ENCODE measurements at regions not wholly inside any gene's neighbourhood (a gene's known extent, or its start where the extent isn't known, plus 50 kb on each side); places are given as distances from the start of the nearest gene placed in this dataset.

DNA sequence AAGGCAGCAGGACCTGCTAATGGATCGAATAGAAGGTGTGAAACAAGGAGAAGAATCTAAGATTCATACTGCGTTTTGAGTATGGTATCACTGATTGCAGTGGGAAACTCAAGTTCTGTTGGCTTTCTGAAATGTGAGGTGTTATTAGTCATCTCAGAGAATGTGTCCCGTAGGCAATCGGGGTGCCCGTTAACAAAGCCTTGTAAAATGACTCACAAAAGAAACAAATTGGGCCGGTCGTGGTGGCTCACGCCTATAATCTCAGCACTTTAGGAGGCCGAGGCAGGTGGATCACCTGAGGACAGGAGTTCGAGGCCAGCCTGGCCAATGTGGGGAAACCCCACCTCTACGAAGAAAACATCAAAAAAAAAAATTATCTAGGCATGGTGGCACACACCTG is 118.2 kb upstream of the C7orf33 start:
- Histone ChIP-seq H3K4me3 (no peak overlapping the region), H3K36me3 (no peaks in the 10 kb centered on the region), H3K9me3 (no peaks in the 10 kb centered on the region), H3K27me3 (no peaks in the 10 kb centered on the region)
- DNase-seq: no peak

DNA sequence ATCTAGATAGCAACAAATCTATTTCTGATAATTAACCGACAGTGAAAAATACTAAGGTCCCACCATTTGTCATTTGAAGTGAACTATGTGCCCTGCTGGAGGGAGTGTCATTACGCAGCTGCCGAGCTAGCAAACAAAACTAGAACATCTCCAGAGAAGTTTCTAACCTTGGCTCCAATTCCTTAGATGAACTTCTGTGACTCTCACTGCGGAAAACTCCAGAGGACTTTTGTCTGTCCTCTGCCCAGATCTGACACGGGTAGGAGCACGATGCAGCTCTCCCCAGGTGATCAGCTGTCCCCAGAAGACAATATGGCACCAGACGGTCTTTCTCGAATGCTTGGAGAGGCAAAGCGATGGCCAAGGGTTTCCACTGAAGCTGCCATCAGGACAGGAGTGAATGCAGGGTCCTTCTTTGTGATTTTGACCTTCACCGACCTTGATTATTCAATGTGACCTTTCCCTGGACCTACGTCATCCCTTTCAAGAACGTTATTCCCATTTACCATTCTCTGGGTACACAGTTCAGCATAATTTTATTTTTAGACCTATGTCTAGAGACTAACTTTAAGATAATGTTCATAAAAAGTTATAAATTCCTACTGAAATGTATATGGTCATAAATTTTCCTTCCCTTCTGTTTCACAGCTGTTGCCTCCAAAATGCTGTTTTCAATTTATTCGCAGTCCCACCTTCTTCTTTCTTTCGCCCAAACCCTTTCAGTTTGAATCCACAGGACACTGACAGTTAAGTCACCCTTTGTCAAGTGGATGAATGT is 116.7 kb upstream of the C7orf33 start:
- no peaks in the 10 kb centered on the region for H3K27me3 ChIP-seq
- DNase-seq: no peak
- no peaks in the 10 kb centered on the region for H3K36me3 ChIP-seq
- H3K9me3 ChIP-seq: no peaks in the 10 kb centered on the region
- H3K4me3 ChIP-seq: no peak overlapping the region

DNA sequence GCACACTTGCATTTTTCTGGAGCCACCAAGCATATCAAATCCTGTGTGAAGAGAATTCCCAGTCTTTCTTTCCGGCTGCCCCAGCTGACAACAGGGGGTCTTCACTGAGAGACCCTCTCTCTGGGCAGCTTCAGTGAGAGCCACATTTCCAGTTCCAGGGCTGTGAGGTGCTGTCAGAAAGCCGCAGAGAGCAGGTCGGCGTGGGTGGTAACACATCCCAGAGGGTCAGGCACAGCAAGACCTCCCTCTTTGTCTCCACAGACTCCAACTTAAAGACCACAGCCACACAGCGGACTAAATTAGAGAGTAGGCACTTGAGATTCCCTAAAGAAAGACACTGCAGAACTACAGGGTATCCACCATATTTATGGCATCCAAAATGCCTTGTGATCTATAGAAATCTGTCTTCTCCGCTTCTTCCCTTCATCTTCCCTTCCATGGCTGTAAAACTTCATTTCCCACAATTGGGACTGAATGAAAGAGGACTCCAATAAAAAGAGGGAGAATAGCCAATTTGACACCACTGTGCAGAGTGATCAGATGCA is 116.0 kb upstream of the C7orf33 start:
- no peaks in the 10 kb centered on the region for H3K9me3 ChIP-seq
- no peaks in the 10 kb centered on the region for H3K36me3 ChIP-seq
- H3K27me3 ChIP-seq: no peaks in the 10 kb centered on the region
- no peak overlapping the region for H3K4me3 ChIP-seq
- DNase-seq: no peak

DNA sequence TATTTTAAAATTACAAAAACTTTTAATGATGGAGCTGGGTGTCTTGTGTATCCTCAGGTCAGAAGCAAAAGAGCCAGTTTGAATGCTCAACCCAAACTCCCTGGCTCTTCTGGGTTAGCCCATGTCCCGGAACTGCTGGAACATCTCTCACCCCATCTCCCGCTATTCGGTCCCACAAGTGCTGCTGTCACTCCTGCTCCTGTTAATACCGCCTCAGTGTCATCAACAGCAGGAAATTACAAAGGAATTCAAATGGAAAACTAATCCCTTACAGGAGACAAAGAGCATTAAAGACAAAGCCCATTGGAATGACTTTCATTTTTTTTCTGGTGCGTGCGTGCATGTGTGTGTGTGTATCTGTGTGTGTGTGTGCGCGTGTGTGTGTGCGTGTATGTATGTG is 112.0 kb upstream of the C7orf33 start:
- Histone ChIP-seq H3K27me3 (no peaks in the 10 kb centered on the region), H3K4me3 (no peak overlapping the region), H3K9me3 (no peaks in the 10 kb centered on the region), H3K36me3 (no peaks in the 10 kb centered on the region)
- no peak for DNase-seq

DNA sequence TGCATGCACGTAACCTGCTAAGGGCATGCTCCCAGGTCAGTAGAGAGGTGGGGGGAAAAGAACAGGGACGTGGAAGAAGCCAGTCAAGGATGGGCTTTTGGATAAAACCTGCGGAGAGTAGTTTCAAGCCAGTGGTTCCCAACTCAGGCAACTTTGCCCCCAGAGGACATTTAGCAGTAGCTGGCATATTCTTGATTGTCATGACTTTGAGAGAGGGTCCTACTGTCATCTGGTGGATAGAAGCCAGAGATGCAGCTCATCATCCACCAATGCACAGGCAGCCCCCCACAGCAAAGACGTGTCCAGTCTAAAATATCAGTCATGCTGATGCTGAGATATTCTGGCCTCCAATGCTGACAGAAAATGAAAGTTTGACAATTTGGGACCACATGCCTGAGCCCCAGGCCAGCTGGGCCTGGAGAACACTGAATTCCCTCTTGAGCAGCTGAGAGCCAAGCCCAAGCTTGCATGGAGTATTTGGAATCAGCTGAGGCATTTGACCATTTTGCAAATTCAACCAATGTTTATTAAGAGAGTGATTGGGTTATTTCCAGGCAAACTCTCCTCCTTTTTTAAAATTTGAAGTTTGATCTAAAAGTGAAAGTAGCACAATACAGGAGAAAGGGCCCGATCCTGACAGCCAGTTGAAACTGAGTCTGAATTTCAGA is 110.0 kb upstream of the C7orf33 start:
- Histone ChIP-seq H3K4me3 (no peak overlapping the region), H3K36me3 (no peaks in the 10 kb centered on the region), H3K9me3 (no peaks in the 10 kb centered on the region), H3K27me3 (no peaks in the 10 kb centered on the region)
- no peak for DNase-seq

DNA sequence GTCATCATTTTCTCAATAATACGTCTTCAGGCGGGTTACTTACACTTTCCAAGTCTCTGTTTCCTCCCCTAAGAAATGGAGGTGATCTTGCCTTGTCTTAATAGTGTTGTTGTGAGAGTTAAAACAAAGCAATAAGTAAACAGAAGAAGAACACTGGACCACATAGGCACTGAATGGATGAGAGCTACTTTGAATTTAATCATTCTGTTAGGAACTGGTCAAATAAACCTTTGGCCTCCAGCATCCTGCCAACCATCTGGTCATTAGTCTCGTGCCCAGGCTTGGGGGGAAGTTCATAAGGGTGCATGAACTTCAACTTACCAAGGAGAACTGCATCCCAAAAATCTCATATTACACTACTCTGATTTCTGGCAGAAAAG is 109.4 kb upstream of the C7orf33 start:
- H3K27me3 ChIP-seq: no peaks in the 10 kb centered on the region
- no peaks in the 10 kb centered on the region for H3K36me3 ChIP-seq
- H3K4me3 ChIP-seq: no peak overlapping the region
- no peak for DNase-seq
- no peaks in the 10 kb centered on the region for H3K9me3 ChIP-seq

DNA sequence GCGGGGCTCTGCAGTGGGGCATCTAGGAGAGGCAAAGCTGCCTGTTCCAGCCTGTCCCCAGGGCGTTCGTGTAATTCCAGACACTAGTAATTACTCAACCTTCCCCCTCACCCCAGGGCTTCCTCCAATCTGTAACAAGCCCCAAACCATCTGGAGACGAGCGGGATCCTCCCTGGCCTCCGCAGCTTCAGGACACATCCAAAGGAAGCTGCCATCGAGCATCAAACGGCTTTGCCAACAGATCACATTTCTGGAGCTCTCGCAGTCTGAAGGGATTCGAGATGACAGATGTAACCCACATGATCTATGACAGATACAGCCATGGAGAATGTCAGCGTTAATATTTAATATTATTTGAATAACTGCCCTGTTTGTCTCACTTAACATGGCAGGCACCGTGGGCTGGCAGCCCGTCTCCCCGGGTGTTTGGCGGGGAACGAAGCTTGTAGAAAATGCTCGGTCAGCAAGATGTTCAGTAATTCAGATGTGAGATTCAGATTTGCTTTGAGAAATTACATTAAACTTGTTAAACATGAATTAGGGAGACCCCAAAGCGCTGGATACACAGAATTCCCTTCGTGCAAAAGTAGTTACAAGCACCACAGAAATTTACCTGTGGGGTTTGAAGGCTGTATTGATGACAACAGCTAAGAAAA is 108.5 kb upstream of the C7orf33 start:
- Histone ChIP-seq H3K4me3 (no peak overlapping the region), H3K9me3 (no peaks in the 10 kb centered on the region), H3K27me3 (no peaks in the 10 kb centered on the region), H3K36me3 (no peaks in the 10 kb centered on the region)
- DNase-seq: no peak

DNA sequence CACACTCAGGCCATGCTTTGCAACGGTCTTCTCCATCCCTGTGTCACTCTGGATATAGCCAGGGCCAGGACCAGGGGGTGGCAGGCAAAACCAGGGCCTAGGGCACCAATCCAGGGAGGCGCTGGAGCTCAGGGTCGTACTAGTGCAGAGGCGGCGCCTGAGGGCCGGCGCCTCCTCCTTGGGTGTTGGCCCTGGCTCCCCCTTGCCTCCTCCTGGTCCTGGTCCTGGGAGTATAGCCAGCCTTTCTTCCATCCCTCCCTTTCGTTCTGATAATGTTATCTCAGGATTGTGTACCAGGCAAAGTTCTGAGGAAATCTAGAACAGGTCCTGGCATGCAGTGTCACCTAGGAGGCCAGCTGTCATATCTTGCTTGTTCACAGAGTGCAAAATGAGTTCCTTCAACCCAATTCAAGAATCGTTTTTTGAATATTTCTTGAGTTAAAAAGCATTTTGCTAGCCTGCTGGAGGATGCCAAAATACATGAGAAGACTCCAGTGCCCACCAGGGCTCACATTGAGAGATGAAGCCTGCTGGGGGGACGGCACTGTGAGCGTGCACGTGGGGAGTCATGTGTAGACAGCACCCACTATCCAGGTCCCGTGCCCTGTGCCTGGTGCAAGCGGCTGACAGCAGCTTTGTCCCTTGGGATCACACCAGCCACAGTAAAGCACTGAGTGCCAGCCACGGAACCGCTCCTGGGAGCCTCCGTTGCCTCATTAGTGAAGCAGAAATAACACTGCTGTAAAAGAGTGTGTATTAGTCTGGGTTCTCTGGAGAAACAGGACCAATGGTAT is 106.9 kb upstream of the C7orf33 start:
- DNase-seq: no peak
- H3K9me3 ChIP-seq: no peaks in the 10 kb centered on the region
- H3K27me3 ChIP-seq: no peaks in the 10 kb centered on the region
- H3K36me3 ChIP-seq: no peaks in the 10 kb centered on the region
- H3K4me3 ChIP-seq: no peak overlapping the region

DNA sequence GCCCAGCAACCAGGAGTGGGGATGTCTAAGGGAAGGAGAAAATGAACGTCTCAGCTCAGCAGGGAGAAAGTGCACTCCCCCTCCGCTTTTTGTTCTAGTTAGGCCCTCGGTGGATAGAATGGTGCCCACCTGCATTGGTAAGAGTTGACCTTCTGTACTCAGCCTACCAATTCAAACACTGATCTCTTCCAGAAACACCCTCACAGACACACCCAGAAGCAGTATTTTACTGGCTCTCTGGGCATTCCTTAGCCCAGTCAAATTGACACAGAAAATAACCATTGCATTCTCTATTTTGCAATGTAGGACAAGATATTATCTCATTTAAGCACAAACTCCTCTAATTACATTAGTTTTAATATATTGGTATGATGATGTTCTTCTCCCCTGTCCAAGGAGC is 106.1 kb upstream of the C7orf33 start:
- Histone ChIP-seq H3K9me3 (no peaks in the 10 kb centered on the region), H3K36me3 (no peaks in the 10 kb centered on the region), H3K27me3 (no peaks in the 10 kb centered on the region), H3K4me3 (no peak overlapping the region)
- no peak for DNase-seq

DNA sequence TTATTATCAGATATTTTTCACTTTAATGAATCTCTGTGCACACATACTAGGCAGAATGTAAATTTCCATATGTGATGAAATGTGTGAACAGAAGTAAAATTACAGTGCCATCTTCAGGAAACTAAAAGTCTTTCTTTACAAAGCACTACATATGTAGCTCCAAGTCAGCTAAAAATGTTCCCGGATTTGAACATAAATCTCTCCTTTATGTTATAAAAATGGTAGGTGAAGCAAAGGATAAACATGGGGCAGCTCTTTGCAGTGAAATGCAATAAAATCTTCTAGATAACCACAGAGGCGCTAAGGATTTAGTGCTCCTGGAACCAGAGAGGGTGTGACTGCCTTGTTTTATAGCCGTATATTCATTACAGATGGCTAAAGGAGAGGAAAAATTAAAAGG is 104.9 kb upstream of the C7orf33 start:
- DNase-seq: no peak
- H3K9me3 ChIP-seq: no peaks in the 10 kb centered on the region
- no peak overlapping the region for H3K4me3 ChIP-seq
- no peaks in the 10 kb centered on the region for H3K27me3 ChIP-seq
- no peaks in the 10 kb centered on the region for H3K36me3 ChIP-seq

DNA sequence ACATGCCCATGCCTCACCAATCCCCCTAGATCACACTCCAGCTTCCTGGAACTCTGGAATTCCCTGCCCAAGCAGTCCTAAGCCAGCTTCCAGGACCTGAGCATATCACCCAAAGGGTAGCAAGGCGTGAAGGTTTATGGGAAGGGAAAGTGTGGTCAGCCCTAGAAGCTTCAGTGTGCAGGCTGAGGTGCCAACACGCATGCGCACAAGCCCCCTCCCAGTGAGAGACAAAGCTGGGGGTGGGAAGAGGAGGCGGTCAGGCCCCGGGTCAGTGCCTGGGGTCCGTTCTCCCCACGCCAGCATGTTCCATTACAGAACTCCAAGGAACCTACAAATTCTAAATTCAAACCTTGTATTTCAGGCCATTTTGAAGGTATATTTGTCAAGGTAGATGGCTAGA is 103.6 kb upstream of the C7orf33 start:
- Histone ChIP-seq H3K4me3 (no peak overlapping the region), H3K27me3 (no peaks in the 10 kb centered on the region), H3K36me3 (no peaks in the 10 kb centered on the region), H3K9me3 (no peaks in the 10 kb centered on the region)
- DNase-seq: no peak

DNA sequence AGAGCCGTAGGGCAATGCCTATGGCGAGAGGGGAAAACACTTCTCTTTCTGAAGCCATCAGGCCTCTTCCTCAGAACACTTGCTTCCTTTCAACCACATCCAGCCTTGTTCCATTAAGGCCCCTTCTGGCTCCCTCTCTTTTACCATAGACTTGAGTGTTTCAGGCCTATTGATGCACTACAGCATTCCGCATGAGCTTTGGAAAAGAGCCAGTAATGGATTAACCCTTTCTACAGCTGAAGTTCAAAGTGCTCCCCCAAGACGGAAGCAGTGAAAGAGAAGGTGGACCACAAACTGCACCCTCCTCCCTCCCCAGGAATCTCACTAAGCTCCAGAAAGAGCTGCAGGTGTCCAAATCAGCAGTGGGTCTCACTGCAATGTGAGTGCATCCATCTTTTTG is 102.7 kb upstream of the C7orf33 start:
- DNase-seq: no peak
- Histone ChIP-seq H3K4me3 (no peak overlapping the region), H3K27me3 (no peaks in the 10 kb centered on the region), H3K36me3 (no peaks in the 10 kb centered on the region), H3K9me3 (no peaks in the 10 kb centered on the region)

DNA sequence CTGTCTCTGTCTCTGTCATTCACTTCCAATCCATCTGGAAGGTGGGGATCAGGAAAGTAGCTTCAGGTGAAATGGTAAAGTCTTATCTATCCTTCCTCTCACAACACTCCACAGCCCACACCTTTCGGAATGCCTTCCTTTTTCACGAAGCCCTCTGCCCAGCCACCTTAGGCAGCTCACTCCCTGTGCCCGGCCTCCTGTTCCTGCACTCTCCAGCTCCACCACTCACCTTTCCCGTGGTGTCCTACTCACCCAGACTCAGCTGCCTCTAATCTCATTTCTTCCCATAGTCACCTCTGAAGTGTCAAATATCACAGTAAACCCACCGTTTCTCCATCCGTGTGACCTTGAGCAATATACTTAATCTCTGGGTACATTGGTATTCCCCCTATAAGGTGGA is 100.9 kb upstream of the C7orf33 start:
- H3K36me3 ChIP-seq: no peaks in the 10 kb centered on the region
- DNase-seq: no peak
- no peaks in the 10 kb centered on the region for H3K27me3 ChIP-seq
- no peak overlapping the region for H3K4me3 ChIP-seq
- H3K9me3 ChIP-seq: no peaks in the 10 kb centered on the region

DNA sequence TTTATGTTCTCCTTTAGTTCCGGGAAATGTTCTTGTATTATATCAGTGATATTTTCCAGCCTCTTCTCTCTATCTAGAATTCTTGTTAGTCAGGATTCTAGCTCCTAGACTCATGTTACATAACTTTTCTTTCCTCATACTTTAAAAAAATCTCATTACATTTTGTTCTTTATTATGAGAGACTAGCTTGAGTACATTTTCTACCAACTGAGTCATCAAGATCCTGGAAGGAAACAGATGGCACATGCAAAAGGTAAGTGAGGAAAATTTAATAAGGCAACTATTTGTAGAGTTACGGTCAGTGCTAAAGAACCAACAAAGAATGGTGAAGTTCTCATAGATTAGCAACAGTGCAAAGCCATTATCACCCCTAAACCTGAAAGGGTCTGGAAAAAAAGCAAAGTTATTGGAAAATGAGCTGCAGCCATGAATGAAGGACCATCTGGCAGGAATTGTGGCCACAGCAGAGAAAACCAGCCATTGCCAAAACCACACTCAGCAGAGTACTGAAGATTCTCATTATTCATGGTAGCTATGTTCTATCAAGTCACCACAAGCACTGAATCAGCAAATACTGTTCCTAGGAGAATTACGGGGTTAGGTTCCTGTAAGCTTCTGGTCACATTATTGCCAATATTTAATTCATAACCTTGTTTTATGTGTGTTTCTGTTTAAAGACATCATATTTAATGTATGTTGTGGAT is 98.3 kb upstream of the C7orf33 start:
- Histone ChIP-seq H3K9me3 (no peaks in the 10 kb centered on the region), H3K27me3 (no peaks in the 10 kb centered on the region), H3K36me3 (no peaks in the 10 kb centered on the region), H3K4me3 (no peak overlapping the region)
- DNase-seq: no peak

DNA sequence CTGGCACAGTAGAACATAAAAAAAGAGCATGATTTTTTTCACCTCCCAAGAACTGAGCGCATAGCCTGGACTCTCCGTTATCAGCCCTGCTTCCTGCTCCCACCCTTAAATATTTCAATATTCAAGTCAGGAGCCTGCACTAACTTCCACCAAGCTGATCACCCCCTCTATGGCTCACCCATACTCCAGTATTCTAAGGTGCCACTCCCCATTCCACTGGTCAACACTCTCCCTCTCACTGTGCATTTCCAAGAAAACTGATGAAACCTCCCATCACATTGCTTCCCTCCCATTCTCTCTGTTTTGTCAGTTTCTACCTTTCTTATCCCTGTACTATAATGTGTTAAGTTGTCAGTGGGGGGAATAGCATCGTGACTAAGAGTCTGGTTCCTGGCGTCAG is 95.0 kb upstream of the C7orf33 start:
- no peak overlapping the region for H3K4me3 ChIP-seq
- no peaks in the 10 kb centered on the region for H3K27me3 ChIP-seq
- no peaks in the 10 kb centered on the region for H3K9me3 ChIP-seq
- H3K36me3 ChIP-seq: no peaks in the 10 kb centered on the region
- DNase-seq: no peak

DNA sequence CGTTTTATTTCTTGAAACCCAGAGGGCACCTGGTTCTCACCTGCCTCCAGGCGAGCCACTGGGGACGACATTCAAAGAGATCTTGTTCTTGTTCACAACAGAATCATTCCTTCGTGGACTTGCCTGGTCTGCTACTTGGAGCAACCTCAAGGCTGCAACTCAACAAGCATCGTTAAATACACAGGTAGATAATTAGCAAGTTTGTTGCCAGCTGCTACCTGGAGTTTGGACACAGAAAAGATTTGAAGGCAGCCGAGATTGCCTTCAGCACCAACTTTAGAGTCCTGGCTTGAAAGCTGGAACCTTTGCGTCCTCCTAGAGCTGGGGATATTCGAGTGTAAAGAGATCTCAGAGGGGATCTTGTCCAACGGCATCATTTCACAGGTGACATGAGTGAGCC is 89.6 kb upstream of the C7orf33 start:
- DNase-seq: no peak
- H3K4me3 ChIP-seq: no peak overlapping the region
- H3K9me3 ChIP-seq: no peaks in the 10 kb centered on the region
- H3K27me3 ChIP-seq: no peaks in the 10 kb centered on the region
- no peaks in the 10 kb centered on the region for H3K36me3 ChIP-seq
